ENCODE measurements at regions not wholly inside any gene's neighbourhood (a gene's known extent, or its start where the extent isn't known, plus 50 kb on each side); places are given as distances from the start of the nearest gene placed in this dataset.

DNA sequence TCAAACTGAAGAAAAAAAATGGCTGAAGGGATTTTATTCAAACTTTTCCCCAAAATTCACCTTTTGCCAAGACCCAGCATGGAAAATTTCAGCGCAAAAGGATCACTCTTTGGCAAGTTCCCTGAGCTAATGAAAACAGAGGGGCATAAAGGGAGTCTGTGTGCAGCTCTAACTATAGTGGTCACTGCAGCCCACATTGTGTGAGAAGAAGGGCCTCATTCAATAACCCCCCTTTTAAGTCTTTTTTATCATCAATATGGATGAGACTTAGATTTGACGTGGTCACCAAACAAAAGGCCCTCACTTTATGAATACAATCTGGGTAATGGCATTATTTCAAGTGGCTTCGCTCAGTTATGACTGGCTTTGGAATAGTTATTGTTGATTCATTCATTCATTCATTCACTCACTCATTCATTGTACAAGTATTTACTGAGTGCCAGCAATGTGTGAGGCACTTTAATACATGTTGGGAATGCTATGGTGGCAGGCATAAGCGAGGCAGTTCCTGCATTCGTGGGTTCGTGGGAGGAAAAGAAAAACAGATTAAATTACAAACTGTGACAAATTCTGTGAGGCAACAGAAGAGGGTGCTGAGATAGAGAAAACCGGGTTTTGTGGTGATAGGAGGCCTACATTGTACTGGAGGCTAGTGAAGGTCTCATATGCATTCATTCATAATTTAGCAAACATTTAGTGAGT is 145.7 kb upstream of the KLF4 start:
- H3K4me3 ChIP-seq (ENCODE audit: low read depth, low read length): no peak overlapping the region
- TF ChIP-seq, protein P1, sequence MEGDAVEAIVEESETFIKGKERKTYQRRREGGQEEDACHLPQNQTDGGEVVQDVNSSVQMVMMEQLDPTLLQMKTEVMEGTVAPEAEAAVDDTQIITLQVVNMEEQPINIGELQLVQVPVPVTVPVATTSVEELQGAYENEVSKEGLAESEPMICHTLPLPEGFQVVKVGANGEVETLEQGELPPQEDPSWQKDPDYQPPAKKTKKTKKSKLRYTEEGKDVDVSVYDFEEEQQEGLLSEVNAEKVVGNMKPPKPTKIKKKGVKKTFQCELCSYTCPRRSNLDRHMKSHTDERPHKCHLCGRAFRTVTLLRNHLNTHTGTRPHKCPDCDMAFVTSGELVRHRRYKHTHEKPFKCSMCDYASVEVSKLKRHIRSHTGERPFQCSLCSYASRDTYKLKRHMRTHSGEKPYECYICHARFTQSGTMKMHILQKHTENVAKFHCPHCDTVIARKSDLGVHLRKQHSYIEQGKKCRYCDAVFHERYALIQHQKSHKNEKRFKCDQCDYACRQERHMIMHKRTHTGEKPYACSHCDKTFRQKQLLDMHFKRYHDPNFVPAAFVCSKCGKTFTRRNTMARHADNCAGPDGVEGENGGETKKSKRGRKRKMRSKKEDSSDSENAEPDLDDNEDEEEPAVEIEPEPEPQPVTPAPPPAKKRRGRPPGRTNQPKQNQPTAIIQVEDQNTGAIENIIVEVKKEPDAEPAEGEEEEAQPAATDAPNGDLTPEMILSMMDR (IDR thresholded peaks at IDR 0.05; ENCODE audit: borderline replicate concordance, insufficient read depth, low read depth, low read length): no peak

DNA sequence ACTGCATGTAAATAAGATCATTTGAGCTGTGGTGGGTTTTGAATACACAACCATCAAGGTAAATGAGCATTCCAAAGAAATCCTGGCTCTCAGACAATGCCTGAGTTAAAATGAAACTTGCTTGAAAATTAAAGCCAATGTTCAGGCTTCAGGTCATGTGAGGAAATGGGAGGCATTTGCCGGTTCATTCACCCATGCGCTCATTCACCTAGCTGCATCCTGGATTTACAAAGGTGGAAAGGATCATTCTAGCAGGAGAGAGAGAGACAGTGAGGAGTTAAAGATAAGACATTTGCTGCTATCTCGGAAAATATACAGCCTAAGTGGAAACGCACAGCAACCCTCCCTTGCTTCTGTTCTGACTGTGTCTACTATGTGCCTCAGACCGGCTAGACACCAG is 143.8 kb upstream of the KLF4 start:
- TF ChIP-seq, protein P1 (IDR thresholded peaks at IDR 0.05; ENCODE audit: borderline replicate concordance, insufficient read depth, low read depth, low read length): no peak
- H3K4me3 ChIP-seq (ENCODE audit: low read depth, low read length): no peak overlapping the region

DNA sequence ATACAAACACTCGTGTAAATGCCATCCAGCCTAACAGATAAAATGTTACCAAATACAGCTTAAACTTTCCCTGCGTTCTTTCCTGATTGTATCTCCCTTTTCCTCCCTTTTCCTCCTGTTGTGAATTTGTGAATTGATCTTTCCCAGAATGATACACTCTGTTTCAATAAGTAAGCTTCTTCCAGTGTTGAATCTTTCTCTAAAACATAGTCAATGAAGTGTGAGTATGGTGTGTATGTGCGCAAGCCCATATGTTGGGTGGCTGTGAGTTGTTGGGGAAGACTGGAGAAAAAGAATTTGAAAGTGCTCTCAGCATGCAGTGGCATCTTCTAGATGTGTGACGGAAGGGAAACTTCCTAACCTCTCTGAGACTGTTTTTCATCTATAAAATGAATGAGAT is 143.1 kb upstream of the KLF4 start:
- TF ChIP-seq, protein P1 (IDR thresholded peaks at IDR 0.05; ENCODE audit: borderline replicate concordance, insufficient read depth, low read depth, low read length): no peak
- no peak overlapping the region for H3K4me3 ChIP-seq (ENCODE audit: low read depth, low read length)

DNA sequence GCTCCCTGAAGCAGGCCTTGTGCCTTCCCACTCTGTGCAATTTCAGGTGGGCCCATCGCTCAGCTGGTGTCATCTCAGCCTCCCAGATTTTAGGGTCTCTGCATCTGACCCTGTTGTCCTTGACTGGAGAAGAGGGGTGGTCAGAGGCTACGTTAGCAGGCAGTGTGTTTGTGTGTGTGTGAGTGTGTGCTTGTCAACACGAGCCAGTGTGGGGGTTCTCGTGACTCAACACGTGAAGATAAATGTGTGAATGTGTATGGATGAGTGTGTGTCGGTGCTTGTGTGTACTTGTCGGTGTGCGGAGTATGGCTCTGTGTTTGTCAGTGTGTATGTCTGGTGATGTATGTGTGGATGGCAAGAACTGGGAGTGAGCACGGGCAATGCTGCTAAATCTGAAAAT is 142.6 kb upstream of the KLF4 start:
- no peak overlapping the region for H3K4me3 ChIP-seq (ENCODE audit: low read depth, low read length)
- TF ChIP-seq, protein P1 (IDR thresholded peaks at IDR 0.05; ENCODE audit: borderline replicate concordance, insufficient read depth, low read depth, low read length): no peak

DNA sequence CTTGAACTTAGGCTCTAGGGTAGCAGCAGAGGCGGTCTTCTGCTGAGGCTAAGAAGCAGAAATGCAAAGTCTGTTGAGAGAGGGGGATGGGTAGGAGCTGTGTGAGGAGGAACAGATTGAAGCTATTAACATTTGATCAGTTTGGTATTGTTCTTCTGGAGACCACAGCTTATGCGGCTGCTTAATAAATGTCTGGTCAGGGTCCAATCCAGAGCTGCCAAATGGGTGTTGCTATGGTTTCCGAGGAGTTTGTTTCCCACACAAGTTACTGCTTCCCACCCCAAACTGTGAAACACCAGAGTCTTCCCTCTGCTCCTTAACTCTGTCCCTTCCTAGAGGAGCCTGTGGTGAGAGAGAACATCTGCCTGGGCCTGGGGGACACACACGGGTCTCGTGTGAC is 142.2 kb upstream of the KLF4 start:
- no peak overlapping the region for H3K4me3 ChIP-seq (ENCODE audit: low read depth, low read length)
- TF ChIP-seq, protein P1 (IDR thresholded peaks at IDR 0.05; ENCODE audit: borderline replicate concordance, insufficient read depth, low read depth, low read length): no peak

DNA sequence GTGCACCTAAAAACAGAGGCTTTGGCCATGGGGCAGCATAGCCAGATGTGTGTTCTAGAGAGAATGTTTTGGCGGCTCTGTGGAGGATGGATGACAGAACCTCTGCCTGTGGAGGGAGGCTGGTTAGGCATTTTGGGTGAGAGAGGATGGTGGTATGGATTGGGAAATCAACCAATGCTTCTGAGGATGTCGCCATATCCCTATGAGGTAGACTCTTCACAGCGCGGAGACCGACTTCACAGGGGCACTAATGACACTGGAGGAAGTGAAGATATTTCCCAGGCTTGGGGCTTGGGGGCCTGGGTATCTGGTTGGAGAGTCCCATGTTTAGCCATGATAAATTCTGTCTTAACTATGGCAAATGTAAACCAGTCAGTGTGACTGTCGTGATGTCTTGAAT is 140.6 kb upstream of the KLF4 start:
- TF ChIP-seq, protein P1 (IDR thresholded peaks at IDR 0.05; ENCODE audit: borderline replicate concordance, insufficient read depth, low read depth, low read length): no peak
- no peak overlapping the region for H3K4me3 ChIP-seq (ENCODE audit: low read depth, low read length)

DNA sequence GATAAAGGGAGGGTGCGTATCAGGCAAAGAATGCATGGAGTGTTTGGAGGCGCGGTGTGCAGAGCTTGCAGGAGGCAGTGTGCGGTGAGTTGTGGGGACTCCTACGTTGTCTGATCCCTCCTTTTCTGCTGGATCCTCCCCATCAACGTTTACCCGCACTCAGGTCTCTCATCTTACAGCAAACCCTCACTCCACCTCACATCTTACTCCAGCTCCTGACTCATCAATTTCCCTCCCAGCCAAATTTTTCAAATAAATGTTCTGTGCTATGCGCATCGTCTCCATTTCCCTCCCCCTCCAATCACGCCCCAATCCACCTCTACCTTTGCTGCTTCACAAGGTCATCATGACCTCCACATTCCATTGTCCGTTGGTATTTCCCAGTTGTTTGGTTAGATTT is 138.9 kb upstream of the KLF4 start:
- H3K4me3 ChIP-seq (ENCODE audit: low read depth, low read length): no peak overlapping the region
- TF ChIP-seq, protein P1 (IDR thresholded peaks at IDR 0.05; ENCODE audit: borderline replicate concordance, insufficient read depth, low read depth, low read length): no peak

All from GM12875 (cell line).